HUDEP-2 (cell line): ENCODE measurements at regions not wholly inside any gene's neighbourhood (a gene's known extent, or its start where the extent isn't known, plus 50 kb on each side); places are given as distances from the start of the nearest gene placed in this dataset.
"Not testable (repeated sequence)": the region's sequence is repeated elsewhere in the genome, so short reads cannot be mapped to it uniquely, and the experiment has no call there.

Experiments
- DNase-seq, 76 experiments: peaks; one replicate each; lab custom pipeline; 2025; ENCODE audit not compliant: unreplicated experiment in 76 of 76; lab: John Stamatoyannopoulos, UW

GRCh38 chr2:128502638-128503246, 184.1 kb upstream of the HS6ST1 start:
- DNase-seq: no peak

- DNase-seq: no peak
Measured at GRCh38 chr2:128503399-128504245, 185.0 kb upstream of the HS6ST1 start.

GRCh38 chr2:128504246-128505149, 185.8 kb upstream of the HS6ST1 start:
- DNase-seq: no peak

- DNase-seq: no peak
Measured at GRCh38 chr2:128505150-128505490, 186.5 kb upstream of the HS6ST1 start.

GRCh38 chr2:128505575-128506526, 187.2 kb upstream of the HS6ST1 start:
- DNase-seq: no peak

GRCh38 chr2:128506534-128506933, 187.9 kb upstream of the HS6ST1 start:
- no peak for DNase-seq

- no peak for DNase-seq
Measured at GRCh38 chr2:128510701-128511397, 192.2 kb upstream of the HS6ST1 start.

- DNase-seq: no peak
Measured at GRCh38 chr2:128511731-128512378, 193.2 kb upstream of the HS6ST1 start.

- peak in 2 of 76 experiments; percentile 15 to 18 for DNase-seq
Measured at GRCh38 chr2:128512379-128513115, 193.9 kb upstream of the HS6ST1 start.

- DNase-seq: no peak
Measured at GRCh38 chr2:128513116-128513960, 194.7 kb upstream of the HS6ST1 start.

GRCh38 chr2:128513961-128514283, 195.3 kb upstream of the HS6ST1 start:
- DNase-seq: no peak

GRCh38 chr2:128514555-128514955, 195.9 kb upstream of the HS6ST1 start:
- no peak for DNase-seq

- no peak for DNase-seq
Measured at GRCh38 chr2:128516938-128517337, 198.3 kb upstream of the HS6ST1 start.

GRCh38 chr2:128519028-128519427, 200.4 kb upstream of the HS6ST1 start:
- not testable (repeated sequence) for DNase-seq

- no peak for DNase-seq
Measured at GRCh38 chr2:128519517-128520215, 201.0 kb upstream of the HS6ST1 start.

GRCh38 chr2:128520340-128520739, 201.7 kb upstream of the HS6ST1 start:
- no peak for DNase-seq

- DNase-seq: no peak
Measured at GRCh38 chr2:128520791-128521190, 202.1 kb upstream of the HS6ST1 start.
